Progenitor cell of endocrine pancreas (in vitro differentiated cells): ENCODE measurements at regions not wholly inside any gene's neighbourhood (a gene's known extent, or its start where the extent isn't known, plus 50 kb on each side); places are given as distances from the start of the nearest gene placed in this dataset.
"Not testable (repeated sequence)": the region's sequence is repeated elsewhere in the genome, so short reads cannot be mapped to it uniquely, and the experiment has no call there.

ENCODE experiments used
- DNase-seq: peaks from one replicate; pipeline ENCODE4 v3.0.0; 2021; ENCODE audit warnings: low spot score; ENCODE audit not compliant: unreplicated experiment
- H3K27ac Mint-ChIP-seq: 2 replicates; pipeline ENCODE4 v1.8.0; 2021; ENCODE audit warnings: mild to moderate bottlenecking, moderate library complexity, mixed read lengths
- H3K27me3 Mint-ChIP-seq: 2 replicates; pipeline ENCODE4 v1.8.0; 2021; ENCODE audit warnings: mixed read lengths
- H3K36me3 Mint-ChIP-seq: 2 replicates; pipeline ENCODE4 v1.8.0; 2022; ENCODE audit warnings: mixed read lengths; ENCODE audit not compliant: insufficient read depth
- H3K4me1 Mint-ChIP-seq: 2 replicates; pipeline ENCODE4 v1.8.0; 2021; ENCODE audit warnings: low read depth, mixed read lengths
- H3K4me3 Mint-ChIP-seq: 2 replicates; pipeline ENCODE4 v1.8.0; 2021; ENCODE audit warnings: low read depth, mild to moderate bottlenecking, moderate library complexity, mixed read lengths
- H3K9me3 Mint-ChIP-seq: 2 replicates; pipeline ENCODE4 v1.8.0; 2021; ENCODE audit warnings: low read depth, mixed read lengths
- CTCF ChIP-seq: fragments of 200-600 bp; sonication (generic); IDR thresholded peaks from one replicate; pipeline ENCODE4 v1.5.0; 2021; ENCODE audit warnings: antibody characterized with exemption, mild to moderate bottlenecking; ENCODE audit not compliant: unreplicated experiment

- Mint-ChIP-seq H3K4me3 (no peak overlapping the region), H3K9me3 (no peaks in the 10 kb centered on the region), H3K27me3 (no peaks in the 10 kb centered on the region), H3K27ac (no peak overlapping the region), H3K36me3 (no peaks in the 10 kb centered on the region), H3K4me1 (peaks cover 4% of the 10 kb centered on the region)
- no peak for TF ChIP-seq CTCF
- DNase-seq = no peak
Measured at GRCh38 chr17:71635187-71635586, 485.6 kb upstream of the SOX9 start.

- Mint-ChIP-seq H3K4me1 (peaks cover 4% of the 10 kb centered on the region), H3K4me3 (no peak overlapping the region), H3K27ac (no peak overlapping the region), H3K36me3 (no peaks in the 10 kb centered on the region), H3K9me3 (no peaks in the 10 kb centered on the region), H3K27me3 (no peaks in the 10 kb centered on the region)
- DNase-seq = no peak
- no peak for TF ChIP-seq CTCF
Measured at GRCh38 chr17:71636644-71637043, 484.2 kb upstream of the SOX9 start.

DNA sequence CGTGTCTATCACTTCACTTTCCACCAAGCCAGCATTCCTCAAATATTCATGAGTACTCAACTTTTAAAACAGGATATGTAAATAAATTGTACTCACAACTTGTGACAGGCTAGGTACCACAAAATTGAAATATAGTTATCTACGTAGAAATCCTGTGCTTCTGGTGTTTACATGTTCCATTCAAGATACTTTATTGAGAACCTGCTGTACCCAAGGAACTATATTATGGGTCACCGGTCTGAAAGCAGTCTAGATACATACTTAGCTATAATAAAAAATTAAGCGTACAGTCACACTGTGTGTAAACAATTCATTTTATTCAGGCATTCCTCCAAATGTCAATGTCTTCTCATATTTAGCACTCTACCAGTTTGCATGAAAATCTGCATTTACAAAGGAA, 482.2 kb upstream of the SOX9 start:
- Mint-ChIP-seq H3K27me3 (no peaks in the 10 kb centered on the region), H3K36me3 (no peaks in the 10 kb centered on the region), H3K4me3 (no peak overlapping the region), H3K27ac (no peak overlapping the region), H3K9me3 (peaks cover 3% of the 10 kb centered on the region), H3K4me1 (no peaks in the 10 kb centered on the region)
- TF ChIP-seq CTCF = no peak
- no peak for DNase-seq

DNA sequence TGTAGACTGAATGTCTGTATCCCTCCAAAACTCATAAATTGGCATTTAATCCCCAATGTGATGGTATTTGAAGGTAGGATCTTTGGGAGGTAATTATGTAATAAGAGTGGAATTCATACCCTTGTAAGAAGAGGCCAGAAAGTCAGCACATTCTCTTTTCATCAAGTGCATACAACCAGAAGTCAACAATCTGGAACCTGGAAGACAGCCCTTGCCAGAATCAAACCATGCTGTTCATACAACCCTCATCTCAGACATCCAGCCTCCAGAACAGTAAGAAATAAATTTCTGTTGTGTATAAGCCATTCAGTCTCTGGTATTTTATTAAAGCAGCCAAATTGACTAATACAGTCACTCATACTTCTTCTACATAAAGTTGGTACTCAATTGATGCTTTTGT, 481.0 kb upstream of the SOX9 start:
- H3K27ac Mint-ChIP-seq = no peak overlapping the region
- H3K4me3 Mint-ChIP-seq = no peak overlapping the region
- no peaks in the 10 kb centered on the region for H3K27me3 Mint-ChIP-seq
- TF ChIP-seq CTCF = no peak
- no peaks in the 10 kb centered on the region for H3K4me1 Mint-ChIP-seq
- H3K36me3 Mint-ChIP-seq = no peaks in the 10 kb centered on the region
- DNase-seq = no peak
- H3K9me3 Mint-ChIP-seq = peaks cover 10% of the 10 kb centered on the region

DNA sequence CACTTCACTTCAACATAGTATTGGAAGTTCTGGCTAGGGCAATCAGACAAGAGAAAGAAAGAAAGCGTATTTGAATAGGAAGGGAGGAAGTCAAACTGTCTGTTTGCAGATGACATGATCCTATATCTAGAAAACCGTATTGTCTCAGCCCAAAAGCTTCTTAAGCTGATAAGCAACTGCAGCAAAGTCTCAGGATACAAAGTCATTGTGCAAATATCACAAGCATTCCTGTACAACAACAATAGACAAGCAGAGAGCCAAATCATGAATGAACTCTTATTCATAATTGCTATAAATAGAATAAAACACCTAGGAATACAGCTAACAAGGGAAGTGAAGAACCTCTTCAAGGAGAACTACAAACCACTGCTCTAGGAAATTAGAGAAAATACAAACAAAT, 473.9 kb upstream of the SOX9 start:
- not testable (repeated sequence) for H3K27me3 Mint-ChIP-seq, DNase-seq, H3K4me1 Mint-ChIP-seq, H3K27ac Mint-ChIP-seq, H3K36me3 Mint-ChIP-seq, H3K4me3 Mint-ChIP-seq
- peaks cover 36% of the 10 kb centered on the region for H3K9me3 Mint-ChIP-seq

DNA sequence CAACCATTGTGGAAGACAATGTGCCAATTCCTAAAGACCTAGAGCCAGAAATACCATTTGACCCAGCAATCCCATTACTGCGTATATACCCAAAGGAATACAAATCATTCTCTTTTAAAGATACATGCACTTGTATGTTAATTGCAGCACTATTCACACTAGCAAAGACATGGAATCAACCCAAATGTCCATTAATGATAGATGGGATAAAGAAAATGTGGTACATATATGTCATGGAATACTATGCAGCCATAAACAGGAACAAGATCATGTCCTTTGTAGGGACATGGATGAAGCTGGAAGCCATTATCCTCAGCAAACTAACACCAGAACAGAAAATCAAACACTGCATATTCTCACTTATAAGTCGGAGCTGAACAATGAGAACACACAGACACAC, 472.5 kb upstream of the SOX9 start:
- not testable (repeated sequence) for H3K4me3 Mint-ChIP-seq, H3K36me3 Mint-ChIP-seq, H3K4me1 Mint-ChIP-seq, DNase-seq, H3K27ac Mint-ChIP-seq, H3K27me3 Mint-ChIP-seq
- peaks cover 36% of the 10 kb centered on the region for H3K9me3 Mint-ChIP-seq
